Stimulated activated CD8-positive, alpha-beta memory T cell treated with anti-CD3 and anti-CD28 coated beads, Interleukin-15, amount 100 ng/mL, for 48 hours (primary cell): ENCODE measurements at regions not wholly inside any gene's neighbourhood (a gene's known extent, or its start where the extent isn't known, plus 50 kb on each side); places are given as distances from the start of the nearest gene placed in this dataset.
"Not testable (repeated sequence)": the region's sequence is repeated elsewhere in the genome, so short reads cannot be mapped to it uniquely, and the experiment has no call there.

Experiments used
- DNase-seq, 2 donors: peaks; one replicate each; pipeline ENCODE4 v3.0.0-alpha.2; 2020; ENCODE audit warnings: low read depth in 2 of 2

DNA sequence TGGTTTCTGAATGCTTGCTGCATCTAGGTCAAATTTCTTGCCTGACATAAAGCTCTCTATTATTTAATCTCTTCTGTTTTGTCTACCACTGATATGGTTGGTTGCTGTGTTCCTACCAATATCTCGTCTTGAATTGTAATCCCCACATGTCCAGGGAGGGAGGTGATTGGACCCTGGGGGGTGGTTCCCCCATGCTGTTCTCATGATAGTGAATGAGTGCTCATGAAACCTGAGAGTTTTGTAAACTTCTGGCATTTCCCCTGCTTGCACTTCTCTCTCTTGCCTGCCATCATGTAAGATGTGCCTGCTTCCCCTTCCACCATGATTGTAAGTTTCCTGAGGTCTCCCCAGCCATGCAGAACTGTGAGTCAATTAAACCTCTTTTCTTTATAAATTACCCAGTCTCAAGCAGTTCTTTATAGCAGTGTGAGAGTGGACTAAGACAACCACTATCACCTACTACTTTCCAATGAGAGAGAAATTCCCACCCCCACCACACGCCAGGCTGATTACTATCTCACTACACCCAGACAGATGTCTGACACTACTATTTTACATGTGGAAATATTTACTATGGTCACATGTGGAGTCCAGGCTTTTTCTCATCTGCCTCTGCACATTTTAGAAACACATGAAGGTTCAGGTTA is 69.2 kb upstream of the ATP2B1 start:
- DNase-seq: no peak

- no peak for DNase-seq
Measured at GRCh38 chr12:89775986-89776365, 67.3 kb upstream of the ATP2B1 start.

DNA sequence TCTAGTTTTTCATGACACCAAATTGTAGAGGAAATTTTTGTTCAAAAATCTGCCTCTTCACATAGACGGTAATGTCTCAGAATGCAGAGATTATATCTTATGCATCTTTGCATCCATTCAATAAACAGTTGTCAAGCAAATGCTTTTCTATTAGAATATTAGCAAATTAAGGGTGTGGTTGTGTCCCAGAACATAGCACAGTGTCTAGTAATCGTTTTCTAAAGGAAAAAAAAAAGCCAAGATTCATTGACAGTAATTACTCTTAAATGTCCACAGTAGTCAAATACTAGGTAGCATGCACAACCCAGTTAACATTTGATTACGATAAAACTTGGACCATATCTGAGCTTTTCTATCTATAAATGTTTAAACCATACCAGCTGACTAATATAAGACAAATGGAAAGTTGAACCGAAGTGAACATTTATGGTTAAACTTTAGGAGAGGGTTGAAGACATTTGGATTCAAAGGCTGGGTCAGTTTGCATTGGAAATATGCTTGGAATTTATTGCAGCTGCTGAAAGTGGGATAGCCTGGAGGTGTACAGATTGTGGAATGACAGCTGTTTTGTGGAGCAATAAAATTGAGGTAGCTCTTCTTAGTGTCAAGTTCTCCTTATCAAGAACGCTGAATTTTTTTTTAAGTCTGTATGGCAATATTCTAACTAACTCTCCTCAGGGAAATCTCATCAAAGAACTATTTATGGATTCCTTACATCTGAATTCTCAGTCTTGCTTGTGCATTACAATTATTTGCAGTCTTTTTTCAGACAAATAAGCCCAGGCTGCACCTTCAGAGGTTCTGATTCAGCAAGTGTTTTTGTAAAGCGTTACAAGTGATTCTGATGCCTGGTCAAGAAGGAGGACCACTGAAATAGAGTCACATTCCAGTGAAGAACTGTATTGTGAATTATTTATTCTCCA is 66.7 kb upstream of the ATP2B1 start:
- DNase-seq: no peak

DNA sequence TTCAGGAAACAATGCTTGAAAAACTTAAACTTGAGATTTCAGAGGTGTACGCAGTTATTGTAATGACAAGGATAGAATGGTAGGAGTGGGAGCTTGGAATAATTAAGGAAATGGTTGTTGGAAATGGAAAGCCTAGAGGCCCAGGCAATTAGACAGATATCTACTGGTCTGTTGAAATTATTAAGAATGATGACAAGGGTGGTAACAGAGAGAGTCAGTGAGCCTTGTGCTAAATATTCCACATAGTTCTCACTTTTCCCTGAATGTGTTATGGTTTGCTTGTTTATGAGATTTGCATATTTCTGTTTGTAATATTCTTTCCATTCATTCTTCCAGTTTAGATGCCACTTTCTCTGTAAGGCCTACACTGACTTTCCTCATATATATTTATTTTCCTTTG is 66.0 kb upstream of the ATP2B1 start:
- no peak for DNase-seq

DNA sequence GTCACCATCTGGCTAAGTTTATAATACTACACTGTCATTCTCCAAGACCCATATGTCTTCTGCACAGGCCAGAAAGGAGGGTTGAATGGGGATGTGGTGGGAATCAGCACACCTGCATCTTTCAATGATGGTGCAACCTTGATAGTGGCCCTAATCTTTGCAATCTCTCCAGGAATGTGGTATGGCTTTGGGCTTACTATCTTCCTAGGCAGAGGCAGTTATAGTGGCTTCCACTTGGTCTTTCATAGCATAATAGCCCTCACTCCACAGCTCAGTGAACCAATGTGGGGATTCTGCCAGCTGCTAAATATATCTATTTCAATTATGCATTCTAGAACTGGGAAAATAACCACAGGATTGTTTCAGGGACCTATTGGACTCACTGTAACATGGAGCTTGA is 61.8 kb upstream of the ATP2B1 start:
- no peak for DNase-seq

GRCh38 chr12:89769483-89769818 is 60.8 kb upstream of the ATP2B1 start:
- DNase-seq: no peak

DNA sequence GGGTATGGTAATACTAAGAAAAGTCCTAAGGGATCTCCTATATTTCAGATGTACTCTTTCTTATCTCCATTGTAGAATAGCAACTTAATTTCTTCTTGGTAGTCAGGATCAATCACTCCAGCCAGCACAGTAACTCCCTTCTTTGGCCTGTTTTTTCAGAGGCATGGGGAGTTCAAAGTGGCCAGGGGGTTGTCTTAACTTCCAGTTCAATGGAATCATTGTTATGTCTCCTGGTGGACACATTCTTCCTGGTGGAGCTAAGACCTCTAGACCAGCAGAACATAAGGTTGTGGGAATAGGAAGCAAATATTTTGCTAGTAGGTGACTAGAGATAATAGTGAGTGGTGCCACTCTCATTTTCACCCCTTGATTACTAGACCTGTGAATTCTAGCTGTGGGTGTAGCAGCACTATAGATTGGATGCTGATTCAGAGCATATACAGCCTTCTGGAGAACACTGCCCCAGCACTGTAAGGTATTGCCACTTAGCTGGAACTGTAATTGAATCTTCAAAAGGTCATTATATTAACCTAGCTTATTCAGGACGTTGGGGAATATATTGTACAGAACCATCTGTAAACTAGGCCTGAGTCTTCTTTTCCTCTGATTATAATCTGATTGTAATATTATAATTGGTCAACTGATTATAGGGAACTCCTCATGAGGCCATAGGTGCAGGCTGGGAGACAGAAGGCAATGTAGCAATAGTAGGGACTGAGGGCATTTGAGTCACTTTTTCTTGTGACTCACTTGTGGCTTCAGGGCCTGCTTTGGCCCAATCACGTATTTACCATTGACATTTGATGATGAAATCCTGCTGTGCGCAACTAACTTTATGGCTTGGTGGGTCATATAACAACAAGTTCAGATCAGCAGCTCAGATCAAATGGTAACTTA is 60.2 kb upstream of the ATP2B1 start:
- DNase-seq: peak; percentile 16 to 29

GRCh38 chr12:89765959-89766824 is 57.6 kb upstream of the ATP2B1 start:
- no peak for DNase-seq

- DNase-seq: not testable (repeated sequence)
Measured at GRCh38 chr12:89764164-89764563, 55.5 kb upstream of the ATP2B1 start.

DNA sequence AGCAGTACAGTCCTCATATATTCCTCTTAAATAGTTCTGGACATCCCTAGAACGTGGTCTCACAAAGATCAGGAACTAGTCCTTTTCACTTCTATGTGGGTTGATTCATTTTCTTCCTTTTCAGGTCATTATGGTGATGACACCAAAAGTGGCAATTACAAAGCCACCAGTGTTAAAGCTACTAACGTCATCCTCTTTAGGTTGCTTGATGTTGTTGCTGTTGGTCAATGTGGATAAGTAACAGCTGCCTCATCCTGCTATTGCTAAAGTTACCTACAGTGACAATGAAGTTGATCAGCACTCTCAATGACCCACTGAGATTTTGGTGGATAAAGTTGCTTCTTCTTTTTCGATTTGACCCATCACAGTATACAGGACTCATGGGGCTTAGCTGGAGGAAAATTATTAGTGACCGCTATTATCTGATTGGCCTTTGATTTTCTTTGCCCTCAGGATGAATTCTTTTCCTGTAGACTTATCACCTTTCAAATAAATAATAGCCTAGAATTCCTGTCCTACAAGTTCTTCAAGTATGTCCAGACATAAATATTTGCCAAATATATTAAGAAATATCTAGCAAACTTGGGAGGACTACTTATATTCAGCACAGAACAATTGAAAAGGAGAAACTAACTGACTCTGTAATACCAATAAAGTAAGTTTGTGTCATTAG is 54.0 kb upstream of the ATP2B1 start:
- no peak for DNase-seq

GRCh38 chr12:89760783-89761182 is 52.1 kb upstream of the ATP2B1 start:
- DNase-seq: no peak
